GM21529 (cell line): ENCODE measurements at regions not wholly inside any gene's neighbourhood (a gene's known extent, or its start where the extent isn't known, plus 50 kb on each side); places are given as distances from the start of the nearest gene placed in this dataset.
"Not testable (repeated sequence)": the region's sequence is repeated elsewhere in the genome, so short reads cannot be mapped to it uniquely, and the experiment has no call there.

ENCODE experiments used
- ATAC-seq: cut with Tn5 transposase; IDR thresholded peaks from one replicate; pipeline ENCODE4 v1.9.1; 2021; ENCODE audit not compliant: unreplicated experiment

- ATAC-seq = not testable (repeated sequence)
These were observed 667.6 kb upstream of the NRG3 start for GRCh38 chr10:81207359-81207758.

- ATAC-seq = no peak
These were observed 661.6 kb upstream of the NRG3 start for GRCh38 chr10:81213370-81213769.

GRCh38 chr10:81215498-81215897, 659.5 kb upstream of the NRG3 start:
- no peak for ATAC-seq

- no peak for ATAC-seq
These were observed 658.0 kb upstream of the NRG3 start for GRCh38 chr10:81216949-81217348.

GRCh38 chr10:81218307-81218706, 656.7 kb upstream of the NRG3 start:
- no peak for ATAC-seq

GRCh38 chr10:81219758-81220157, 655.2 kb upstream of the NRG3 start:
- no peak for ATAC-seq

- ATAC-seq = no peak
These were observed 626.1 kb upstream of the NRG3 start for GRCh38 chr10:81248886-81249285.

- ATAC-seq = no peak
These were observed 623.4 kb upstream of the NRG3 start for GRCh38 chr10:81251457-81252115.

- ATAC-seq = not testable (repeated sequence)
These were observed 610.0 kb upstream of the NRG3 start for GRCh38 chr10:81264991-81265390.

- ATAC-seq = no peak
These were observed 604.9 kb upstream of the NRG3 start for GRCh38 chr10:81270051-81270450.

- ATAC-seq = no peak
These were observed 594.2 kb upstream of the NRG3 start for GRCh38 chr10:81280497-81281479.

GRCh38 chr10:81288544-81288943, 586.5 kb upstream of the NRG3 start:
- ATAC-seq = no peak

GRCh38 chr10:81297292-81297691, 577.7 kb upstream of the NRG3 start:
- no peak for ATAC-seq

GRCh38 chr10:81303656-81304055, 571.3 kb upstream of the NRG3 start:
- no peak for ATAC-seq

- ATAC-seq = no peak
These were observed 567.8 kb upstream of the NRG3 start for GRCh38 chr10:81306971-81307782.

- ATAC-seq = no peak
These were observed 565.9 kb upstream of the NRG3 start for GRCh38 chr10:81309041-81309552.

- ATAC-seq = no peak
These were observed 560.5 kb upstream of the NRG3 start for GRCh38 chr10:81314471-81314870.

GRCh38 chr10:81315026-81315425, 560.0 kb upstream of the NRG3 start:
- ATAC-seq = no peak

- ATAC-seq = no peak
These were observed 527.0 kb upstream of the NRG3 start for GRCh38 chr10:81348003-81348402.

- ATAC-seq = no peak
These were observed 507.9 kb upstream of the NRG3 start for GRCh38 chr10:81367132-81367531.

GRCh38 chr10:81386817-81387216, 488.2 kb upstream of the NRG3 start:
- no peak for ATAC-seq
